ENCODE measurements at regions not wholly inside any gene's neighbourhood (a gene's known extent, or its start where the extent isn't known, plus 50 kb on each side); places are given as distances from the start of the nearest gene placed in this dataset.
"Not testable (repeated sequence)": the region's sequence is repeated elsewhere in the genome, so short reads cannot be mapped to it uniquely, and the experiment has no call there.

DNA sequence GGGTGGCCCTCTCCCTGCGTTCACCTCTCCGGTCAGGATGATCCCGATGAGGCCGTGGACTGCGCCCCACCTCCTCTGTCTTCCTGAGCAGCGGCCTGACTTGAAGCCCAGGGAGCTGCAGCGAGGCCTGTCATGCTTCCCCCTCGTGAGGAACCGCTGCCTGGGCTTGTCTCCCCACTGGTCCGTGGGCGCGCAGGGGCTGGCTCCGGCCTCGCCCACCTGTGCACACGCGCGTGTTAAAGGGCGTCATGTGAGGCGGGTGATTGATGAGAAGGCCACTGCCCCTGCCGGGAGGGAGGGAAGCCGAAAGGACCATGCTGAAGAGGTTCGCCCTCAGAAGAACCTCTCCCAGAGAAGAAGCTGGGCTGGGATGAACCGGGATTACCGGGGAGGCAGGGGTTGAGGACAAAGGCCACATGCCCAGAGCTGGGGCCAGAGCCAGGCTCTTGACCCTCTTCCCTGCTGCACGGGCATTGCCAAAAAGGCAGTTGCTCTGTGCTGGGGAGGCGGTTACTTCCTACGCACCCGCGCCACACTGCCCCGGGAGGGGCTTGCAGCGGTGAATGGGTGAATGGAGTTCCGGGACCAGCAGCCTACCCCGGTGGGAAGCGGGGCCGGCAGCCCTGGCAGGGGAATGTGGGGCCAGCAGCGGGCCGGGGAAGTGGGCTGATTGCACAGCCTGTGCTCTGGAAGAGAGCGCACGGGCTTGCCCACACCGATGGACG lies 85.9 kb upstream of the GSE1 start:
- DNase-seq (ENCODE audit: low read depth): no peak

DNA sequence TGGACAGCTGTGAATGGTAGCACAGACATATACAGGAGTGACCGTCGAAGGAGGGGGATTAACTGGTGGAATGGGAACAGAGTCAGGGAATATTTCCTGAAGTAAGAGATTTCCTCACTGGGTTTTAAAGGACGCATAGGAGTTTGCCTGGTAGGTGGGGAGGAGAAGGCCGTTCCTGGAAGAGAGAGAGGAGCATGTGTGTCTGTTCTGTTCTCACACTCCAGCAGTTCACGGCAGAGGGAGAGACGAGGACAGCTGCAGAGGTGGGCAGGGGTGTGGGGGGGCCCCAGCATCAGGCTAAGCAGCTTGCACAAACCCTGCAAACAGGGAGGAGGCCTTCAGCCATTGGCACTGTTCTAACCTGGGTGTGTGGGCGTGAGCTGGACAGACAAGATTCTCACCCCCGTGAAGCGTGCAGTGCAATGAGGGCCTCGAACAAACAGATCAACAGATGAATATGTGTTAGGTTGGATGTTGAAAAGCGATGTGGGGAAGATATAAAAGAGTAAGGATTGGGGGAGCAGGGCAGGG lies 85.3 kb upstream of the GSE1 start:
- no peak for DNase-seq (ENCODE audit: low read depth)

GRCh38 chr16:85528528-85529387 lies 84.4 kb upstream of the GSE1 start:
- DNase-seq (ENCODE audit: low read depth): no peak

- no peak for DNase-seq (ENCODE audit: low read depth)
Measured at GRCh38 chr16:85529489-85530369, 83.4 kb upstream of the GSE1 start.

DNA sequence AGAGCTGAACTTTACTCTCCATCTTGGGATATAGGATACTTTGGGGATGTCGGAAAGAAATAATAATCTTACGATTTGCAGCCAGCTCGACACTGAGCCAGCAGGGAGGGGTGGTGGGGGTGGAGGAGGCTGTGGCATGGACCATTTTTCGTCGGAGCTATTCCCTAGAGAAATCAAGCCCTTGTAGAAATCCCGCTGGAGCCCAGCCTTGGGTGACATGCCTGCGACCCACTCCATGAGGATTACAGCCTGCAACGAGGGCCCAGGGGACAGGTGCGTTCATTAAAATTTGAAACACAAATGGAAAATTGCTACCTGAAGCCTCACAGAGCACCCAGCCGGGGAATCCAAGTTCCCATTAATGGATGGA lies 82.8 kb upstream of the GSE1 start:
- no peak for DNase-seq (ENCODE audit: low read depth)

DNA sequence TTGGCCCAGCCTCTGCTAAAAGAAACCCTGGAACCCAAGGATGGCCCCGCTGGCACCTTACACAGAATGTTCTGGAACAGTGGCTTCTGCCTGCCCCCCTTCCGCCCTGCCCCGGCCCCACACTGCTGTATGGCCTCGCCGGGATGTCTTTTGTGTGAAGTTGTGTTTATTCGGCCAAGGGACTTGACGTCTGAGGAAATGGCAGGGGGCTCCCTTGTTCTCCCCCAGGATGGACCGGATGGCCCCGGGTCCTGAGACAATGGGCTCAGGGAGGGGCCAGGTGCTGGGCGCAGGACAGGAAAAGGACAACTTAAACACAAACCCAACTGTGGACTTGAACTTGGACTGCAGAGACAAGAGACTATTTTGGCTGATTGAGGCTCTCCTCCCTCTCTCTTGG lies 81.6 kb upstream of the GSE1 start:
- DNase-seq (ENCODE audit: low read depth): no peak

- DNase-seq (ENCODE audit: low read depth): no peak
Measured at GRCh38 chr16:85532147-85532546, 81.0 kb upstream of the GSE1 start.

DNA sequence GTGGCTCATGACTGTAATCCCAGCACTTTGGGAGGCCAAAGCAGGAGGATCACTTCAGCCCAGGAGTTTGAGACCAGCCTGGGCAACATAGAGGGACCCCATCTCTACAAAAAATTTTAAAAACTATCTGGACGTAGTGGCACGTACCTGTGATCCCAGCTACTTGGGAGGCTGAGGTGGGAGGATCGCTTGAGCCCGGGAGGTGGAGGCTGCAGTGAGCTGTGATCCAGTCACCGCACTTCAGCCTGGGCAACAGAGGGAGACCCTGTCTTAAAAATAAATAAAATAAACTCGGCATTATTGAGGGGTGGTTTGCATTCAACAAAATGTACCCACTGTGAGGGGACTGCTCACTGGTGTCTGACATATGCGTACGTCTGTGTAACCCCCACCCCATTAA lies 79.5 kb upstream of the GSE1 start:
- DNase-seq (ENCODE audit: low read depth): not testable (repeated sequence)

GRCh38 chr16:85534536-85535351 lies 78.4 kb upstream of the GSE1 start:
- DNase-seq (ENCODE audit: low read depth): no peak

GRCh38 chr16:85535352-85536072 lies 77.6 kb upstream of the GSE1 start:
- DNase-seq (ENCODE audit: low read depth): no peak

DNA sequence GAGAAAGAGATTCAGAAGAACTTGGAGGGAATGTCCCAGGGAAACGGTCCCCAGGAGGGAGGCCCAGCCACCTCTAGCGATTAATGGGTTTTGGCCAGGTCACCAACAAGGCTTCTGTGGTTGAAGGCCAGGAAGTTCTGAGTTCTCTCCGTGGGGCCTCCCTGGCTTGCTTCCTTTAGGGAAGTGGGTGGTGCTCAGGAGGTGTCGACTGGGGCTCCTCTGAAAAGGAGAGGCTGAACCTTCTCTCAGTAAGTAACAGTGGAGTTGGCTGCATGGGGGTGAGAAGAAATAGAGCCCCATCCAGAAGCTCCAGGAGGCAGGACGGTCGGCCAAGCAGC lies 77.1 kb upstream of the GSE1 start:
- DNase-seq (ENCODE audit: low read depth): no peak

DNA sequence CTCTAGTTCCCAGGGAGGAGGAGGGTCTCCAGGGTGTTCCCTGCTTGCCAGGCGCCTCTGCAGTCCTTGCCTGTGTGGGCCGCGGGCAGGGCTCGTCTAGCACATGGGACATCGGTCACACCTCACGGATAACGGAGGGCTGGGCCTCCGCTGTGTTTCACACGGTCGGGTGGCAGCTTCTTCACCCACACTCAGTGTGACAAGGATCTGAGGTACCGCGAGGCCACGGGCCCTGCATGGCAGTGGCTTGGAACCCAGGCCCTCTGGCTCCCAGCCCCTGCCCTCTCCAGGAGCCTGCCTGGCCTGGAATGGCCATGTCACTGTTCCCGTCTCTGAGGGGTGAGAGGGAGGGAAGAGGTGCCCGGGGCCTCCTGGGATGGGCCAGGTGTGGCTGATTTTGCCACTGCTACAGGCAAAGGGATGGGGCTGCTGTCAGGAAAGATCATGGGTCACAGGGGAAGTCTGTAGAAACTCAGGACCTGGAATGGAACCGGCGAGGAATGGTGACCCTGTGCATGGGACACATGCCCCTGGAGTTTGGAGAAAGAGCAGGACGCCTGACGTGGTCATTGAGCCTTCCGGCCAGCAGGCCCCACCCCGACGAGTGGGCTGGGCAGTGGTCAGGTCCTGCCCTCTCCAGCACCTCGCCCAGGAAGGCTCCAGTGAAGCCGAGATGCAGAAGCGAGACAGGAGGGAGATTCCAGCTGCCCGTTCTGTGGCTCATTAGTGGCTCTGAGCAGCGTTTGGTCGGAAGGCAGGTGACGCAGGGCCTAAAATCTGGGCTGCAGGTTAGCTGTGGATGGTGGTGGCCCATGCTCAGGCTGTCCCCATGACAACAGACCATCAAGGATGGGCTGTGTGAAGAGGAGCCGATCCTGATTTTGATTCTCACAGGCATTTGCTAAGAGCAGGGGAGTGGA lies 76.5 kb upstream of the GSE1 start:
- DNase-seq (ENCODE audit: low read depth): no peak

- no peak for DNase-seq (ENCODE audit: low read depth)
Measured at GRCh38 chr16:85537331-85537788, 75.8 kb upstream of the GSE1 start.

- DNase-seq (ENCODE audit: low read depth): no peak
Measured at GRCh38 chr16:85537795-85538401, 75.2 kb upstream of the GSE1 start.

DNA sequence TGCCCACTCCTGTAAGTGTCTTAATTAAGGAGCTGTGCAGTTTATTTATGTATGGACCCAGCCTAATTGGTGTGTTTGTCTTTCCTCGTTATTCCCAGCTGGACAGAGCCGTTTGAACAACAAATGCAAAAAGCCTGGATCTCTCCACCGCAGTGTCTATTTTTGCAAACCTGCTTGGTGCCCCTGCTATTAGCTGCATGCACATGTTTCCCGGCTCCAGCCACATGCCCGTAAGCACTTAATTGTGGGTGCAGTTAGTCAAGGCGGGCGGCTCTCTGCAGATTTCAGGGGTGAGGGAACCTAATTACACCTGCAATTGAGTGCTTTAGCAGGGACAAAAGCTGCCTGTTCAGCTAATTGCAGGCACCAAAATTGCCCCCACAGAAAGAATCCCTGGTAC lies 74.0 kb upstream of the GSE1 start:
- no peak for DNase-seq (ENCODE audit: low read depth)

GRCh38 chr16:85539629-85540291 lies 73.4 kb upstream of the GSE1 start:
- DNase-seq (ENCODE audit: low read depth): no peak

DNA sequence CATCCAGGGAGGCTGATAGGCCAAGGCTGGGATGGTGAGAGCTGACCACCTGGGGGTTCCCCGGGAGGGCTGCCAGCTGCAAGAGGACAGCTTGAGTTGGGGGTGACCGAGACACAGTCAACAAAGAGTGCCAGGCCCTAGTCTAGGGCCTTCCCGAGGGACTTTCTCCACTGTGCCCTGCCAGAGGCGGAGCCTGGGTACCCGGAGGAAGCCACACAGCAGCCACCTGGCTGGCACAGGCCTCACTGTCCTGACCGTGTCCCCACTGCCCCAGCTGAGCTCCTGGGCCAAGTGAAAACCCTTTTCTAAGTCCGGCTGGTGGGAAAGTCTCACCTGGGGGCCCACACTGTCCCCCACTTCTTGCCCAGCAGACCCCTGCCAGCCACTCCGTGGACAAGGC lies 71.9 kb upstream of the GSE1 start:
- DNase-seq (ENCODE audit: low read depth): no peak

- no peak for DNase-seq (ENCODE audit: low read depth)
Measured at GRCh38 chr16:85541619-85541979, 71.5 kb upstream of the GSE1 start.
